Suprapubic skin (tissue), 3 donors: ENCODE measurements at regions not wholly inside any gene's neighbourhood (a gene's known extent, or its start where the extent isn't known, plus 50 kb on each side); places are given as distances from the start of the nearest gene placed in this dataset.

Source experiments
- POLR2A ChIP-seq, 2 donors: fragments of 450-650 bp; IDR thresholded peaks; one replicate each; pipeline ENCODE4 v1.6.1; 2017; ENCODE audit warnings: antibody characterized with exemption in 2 of 2, mild to moderate bottlenecking in 2 of 2, moderate library complexity in 2 of 2
- TF ChIP-seq, protein P1 (sequence below), 2 donors: fragments of 200-600 bp in 1 of 2; fragments of 450-650 bp in 1 of 2; sonication (generic) in 1 of 2; IDR thresholded peaks; one replicate each; pipeline ENCODE4 v1.5.1; 2016 to 2019; ENCODE audit warnings: antibody characterized with exemption in 2 of 2, mild to moderate bottlenecking in 1 of 2, moderate library complexity in 1 of 2

DNA sequence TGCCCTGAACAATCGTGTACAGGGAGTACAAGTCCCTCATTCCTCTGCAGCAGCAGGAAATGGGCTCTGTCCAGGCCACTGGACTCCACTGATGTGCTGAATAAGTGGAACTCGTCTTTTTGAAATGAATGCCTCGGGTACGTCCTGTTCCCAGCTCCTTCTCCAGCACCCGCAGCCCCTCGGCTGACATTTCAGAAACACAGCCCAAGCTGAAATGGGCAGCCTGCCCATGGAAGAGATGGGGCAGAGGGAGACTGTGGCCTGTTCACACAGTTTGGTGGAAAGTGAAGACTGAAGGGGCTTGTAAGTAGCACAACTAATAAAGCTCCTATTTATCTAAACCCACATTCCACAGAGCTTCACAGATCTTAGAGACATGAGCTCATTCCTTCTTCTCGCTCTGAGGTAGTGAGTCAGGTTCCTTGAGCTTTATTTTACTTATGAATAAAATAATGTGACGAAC, 498.6 kb downstream of the TXNL1 start:
- TF ChIP-seq POLR2A (IDR thresholded peaks at IDR 0.05): no peak
- TF ChIP-seq, protein P1, sequence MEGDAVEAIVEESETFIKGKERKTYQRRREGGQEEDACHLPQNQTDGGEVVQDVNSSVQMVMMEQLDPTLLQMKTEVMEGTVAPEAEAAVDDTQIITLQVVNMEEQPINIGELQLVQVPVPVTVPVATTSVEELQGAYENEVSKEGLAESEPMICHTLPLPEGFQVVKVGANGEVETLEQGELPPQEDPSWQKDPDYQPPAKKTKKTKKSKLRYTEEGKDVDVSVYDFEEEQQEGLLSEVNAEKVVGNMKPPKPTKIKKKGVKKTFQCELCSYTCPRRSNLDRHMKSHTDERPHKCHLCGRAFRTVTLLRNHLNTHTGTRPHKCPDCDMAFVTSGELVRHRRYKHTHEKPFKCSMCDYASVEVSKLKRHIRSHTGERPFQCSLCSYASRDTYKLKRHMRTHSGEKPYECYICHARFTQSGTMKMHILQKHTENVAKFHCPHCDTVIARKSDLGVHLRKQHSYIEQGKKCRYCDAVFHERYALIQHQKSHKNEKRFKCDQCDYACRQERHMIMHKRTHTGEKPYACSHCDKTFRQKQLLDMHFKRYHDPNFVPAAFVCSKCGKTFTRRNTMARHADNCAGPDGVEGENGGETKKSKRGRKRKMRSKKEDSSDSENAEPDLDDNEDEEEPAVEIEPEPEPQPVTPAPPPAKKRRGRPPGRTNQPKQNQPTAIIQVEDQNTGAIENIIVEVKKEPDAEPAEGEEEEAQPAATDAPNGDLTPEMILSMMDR (IDR thresholded peaks at IDR 0.05): no peak
